K562 (cell line): ENCODE measurements at regions not wholly inside any gene's neighbourhood (a gene's known extent, or its start where the extent isn't known, plus 50 kb on each side); places are given as distances from the start of the nearest gene placed in this dataset.

Source experiments
- ATAC-seq: fragments of 200-7000 bp; cut with Tn5 transposase; 3 replicates; pipeline ENCODE4 v1.9.1; 2020; ENCODE audit warnings: moderate library complexity
- BruUV-seq: library from RNA; stranded (reverse); fragments of 400-500 nt; replicated peaks from 2 replicates; lab custom pipeline; 2021; lab: Mats Ljungman, UMichigan
- CTCF ChIA-PET: fragments of 300-600 bp; formaldehyde crosslinking; extraction: SDS; loops from one replicate; lab custom pipeline; 2021; ENCODE audit warnings: low intra/inter-chr PET ratio; lab: Yijun Ruan, JAX
- POLR2A ChIA-PET: fragments of 300-600, 350-650 bp; sonication (Branson Sonifier 250); formaldehyde crosslinking; extraction: SDS; loops from one replicate; lab custom pipeline; 2021; ENCODE audit warnings: antibody characterized with exemption, inconsistent platforms; lab: Yijun Ruan, JAX
- DNase-seq, 4 experiments: peaks; one replicate each; pipeline versions ENCODE4 v3.0.0 to v3.0.0-alpha.2; 2011 to 2018; ENCODE audit warnings: low spot score in 3 of 4, mixed read lengths in 3 of 4; ENCODE audit errors: extremely low read depth in 1 of 4
- FAIRE-seq: peaks from 2 replicates; lab custom pipeline; 2011; peaks lifted over from hg19 to GRCh38; lab: Jason Lieb, UNC
- H2AFZ ChIP-seq: 2 replicates; pipeline ENCODE4 v1.6.0; 2011; ENCODE audit warnings: low read depth, low read length, control low read depth, inconsistent platforms
- H3K27ac ChIP-seq: fragments of 200-600 bp; 3 replicates; pipeline ENCODE4 v1.8.0; 2011; ENCODE audit warnings: low read depth, mild to moderate bottlenecking, control low read depth, inconsistent platforms, low read length, moderate library complexity, mixed read lengths; ENCODE audit errors: extremely low read depth
- H3K27me3 ChIP-seq, 2 experiments: fragments of 300-600 bp in 1 of 2; 2 replicates in 1 of 2; 3 replicates in 1 of 2; pipeline versions ENCODE4 v1.6.0 to v1.8.0; 2011; ENCODE audit warnings: inconsistent platforms in 2 of 2, low read length in 2 of 2, mild to moderate bottlenecking in 1 of 2, mixed read lengths in 1 of 2, moderate library complexity in 1 of 2; ENCODE audit not compliant: control insufficient read depth in 2 of 2, insufficient read depth in 2 of 2
- H3K36me3 ChIP-seq: fragments of 300-600 bp; 3 replicates; pipeline ENCODE4 v1.8.0; 2011; ENCODE audit warnings: mild to moderate bottlenecking, low read length, inconsistent platforms; ENCODE audit not compliant: control insufficient read depth, insufficient read depth
- H3K4me1 ChIP-seq, 2 experiments: fragments of 200-600 bp in 1 of 2; replicated peaks in 1 of 2; 2 replicates in 1 of 2; 3 replicates in 1 of 2; pipeline versions ENCODE4 v1.5.1 to v1.8.0; 2011; ENCODE audit warnings: inconsistent platforms in 2 of 2, low read length in 2 of 2, mild to moderate bottlenecking in 1 of 2, mixed read lengths in 1 of 2, moderate library complexity in 1 of 2; ENCODE audit not compliant: control insufficient read depth in 2 of 2, insufficient read depth in 2 of 2
- H3K4me2 ChIP-seq: 2 replicates; pipeline ENCODE4 v1.6.1; 2011; ENCODE audit warnings: low read length, control low read depth, inconsistent platforms, mixed read lengths; ENCODE audit not compliant: insufficient read depth
- H3K4me3 ChIP-seq: fragments of 200-600 bp; sonication (generic), shearing (Covaris generic); 2 replicates; pipeline ENCODE4 v1.5.1; 2016; ENCODE audit warnings: control low read depth, inconsistent platforms
- H3K79me2 ChIP-seq: fragments of 200-600 bp; 3 replicates; pipeline ENCODE4 v1.8.0; 2011; ENCODE audit warnings: low read length, inconsistent platforms; ENCODE audit not compliant: control insufficient read depth, insufficient read depth
- H3K9ac ChIP-seq, 2 experiments: 2 replicates each; pipeline versions ENCODE4 v1.6.0 to v1.6.1; 2011; ENCODE audit warnings: low read depth in 2 of 2, low read length in 2 of 2, control low read depth in 1 of 2, inconsistent platforms in 1 of 2, mild to moderate bottlenecking in 1 of 2, mixed read lengths in 1 of 2; ENCODE audit not compliant: insufficient read depth in 1 of 2
- H3K9me1 ChIP-seq: one replicate; pipeline ENCODE4 v1.6.0; 2011; ENCODE audit warnings: inconsistent platforms, mild to moderate bottlenecking, low read length, moderate library complexity; ENCODE audit not compliant: control insufficient read depth, insufficient read depth
- H3K9me3 ChIP-seq: replicated peaks from 2 replicates; pipeline ENCODE4 v1.5.1; 2011; ENCODE audit warnings: low read depth, low read length, inconsistent platforms; ENCODE audit not compliant: control insufficient read depth, insufficient read depth
- H4K20me1 ChIP-seq: replicated peaks from 2 replicates; pipeline ENCODE4 v1.6.1; 2011; ENCODE audit warnings: low read length, inconsistent platforms, mixed read lengths; ENCODE audit not compliant: control insufficient read depth, insufficient read depth
- HMG20A ChIP-seq: fragments of 450-650 bp; formaldehyde crosslinking; conservative IDR thresholded peaks from 2 replicates; pipeline ENCODE4 v1.4.0; 2020; ENCODE audit warnings: mild to moderate bottlenecking, mixed read lengths
- RBM34 ChIP-seq: fragments of 200-400 bp; formaldehyde crosslinking; IDR thresholded peaks from 2 replicates; pipeline ENCODE4 v1.6.1; 2018; ENCODE audit warnings: low read length, borderline replicate concordance; ENCODE audit not compliant: insufficient read depth
- ZBTB33 ChIP-seq: sonication (generic); formaldehyde crosslinking; IDR thresholded peaks from 2 replicates; pipeline ENCODE4 v1.8.1; 2023; ENCODE audit warnings: mild to moderate bottlenecking, missing genetic modification reagents
- ZNF175 ChIP-seq: fragments of 200-800 bp; sonication (Bioruptor generic); IDR thresholded peaks from 2 replicates; pipeline ENCODE4 v1.6.1; 2016; ENCODE audit warnings: low read depth, mild to moderate bottlenecking, missing genetic modification characterization, missing compliant biosample characterization
- WGBS: fragments of 100-300 bp; shearing (Covaris generic); methylation state at CpG from one replicate; pipeline ENCODE4 v1.1.6; 2016; ENCODE audit warnings: low coverage, mixed read lengths; ENCODE audit not compliant: insufficient coverage; ENCODE audit errors: missing lambda C conversion rate; 5-methylcytosine and 5-hydroxymethylcytosine counted together
- in situ Hi-C: fragments of 300-500 bp; cut with MboI; formaldehyde crosslinking; loops from 4 replicates; pipeline ENCODE4 v1.15.0; 2018; ENCODE audit warnings: inconsistent platforms, mixed read lengths
- intact Hi-C: fragments of 100-400 bp; cut with micrococcal nuclease; formaldehyde crosslinking; loops from 2 replicates; pipeline ENCODE4 v1.14.2; 2022
- TF ChIP-seq, protein P1 (sequence below): fragments of 250-450 bp; sonication (Bioruptor Pico); IDR thresholded peaks from 2 replicates; pipeline ENCODE4 v1.5.1; 2021; ENCODE audit warnings: mild to moderate bottlenecking
- TF ChIP-seq, protein P2 (sequence below): fragments of 250-450 bp; sonication (Bioruptor Pico); IDR thresholded peaks from 2 replicates; pipeline ENCODE4 v1.5.0; 2021

DNA sequence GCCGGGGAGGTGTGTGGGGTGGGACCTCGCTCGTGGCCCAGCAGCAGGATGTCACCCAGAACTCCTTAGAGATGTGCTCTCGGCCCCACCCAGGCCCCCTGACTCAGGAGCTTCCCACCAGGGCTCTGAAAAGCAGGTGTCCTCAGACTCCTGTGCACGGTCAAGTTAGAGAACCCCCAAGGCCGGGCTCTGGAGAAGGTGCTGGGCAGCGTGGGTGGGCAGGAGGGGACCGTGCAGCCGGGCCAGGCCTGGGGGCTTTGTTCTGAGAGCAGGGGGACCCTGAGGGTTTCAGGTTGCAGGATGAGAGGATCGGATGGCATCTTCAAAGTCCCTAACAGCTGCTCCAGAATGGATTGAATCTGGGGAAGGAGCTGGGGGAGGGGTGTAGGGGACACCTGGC is 164.4 kb upstream of the CIBAR2 start (continued):
- no peak for TF ChIP-seq RBM34
- no peak for TF ChIP-seq ZNF175 (CRISPR knock-in tag)

- in situ Hi-C loops (no loop called here), intact Hi-C loops (no loop called here)
- Histone ChIP-seq H3K27ac (no peak overlapping the region), H3K9me3 (no peaks in the 10 kb centered on the region), H3K4me1 (peaks cover 10 to 48% of the 10 kb centered on the region in 2 experiments), H3K9me1 (no peaks in the 10 kb centered on the region), H3K9ac (no peak overlapping the region), H4K20me1 (peaks cover 36% of the 10 kb centered on the region), H3K36me3 (no peaks in the 10 kb centered on the region), H3K4me2 (no peak overlapping the region), H2AFZ (no peak overlapping the region), H3K27me3 (no peaks in the 10 kb centered on the region), H3K79me2 (peaks cover 5% of the 10 kb centered on the region; the same call in 1 of the 3 replicates), H3K4me3 (no peak overlapping the region)
- BruUV-seq, result no TSS peak
- FAIRE-seq, result no peak
- DNase-seq, result no peak
- ChIA-PET CTCF (no interaction called here), POLR2A (interaction anchor here (0.6 to 1.6 kb wide), 4 partner anchors 10 to 50 kb away, joined by 4 to 7 read pairs (median 5); no protein-coding TSS in a partner anchor)
- TF ChIP-seq ZBTB33 (CRISPR knock-in tag) (0 out of 2 replicates have a peak, but pooled peaks have one; percentile 50), HMG20A (CRISPR knock-in tag) (no peak)
- TF ChIP-seq, protein P1, sequence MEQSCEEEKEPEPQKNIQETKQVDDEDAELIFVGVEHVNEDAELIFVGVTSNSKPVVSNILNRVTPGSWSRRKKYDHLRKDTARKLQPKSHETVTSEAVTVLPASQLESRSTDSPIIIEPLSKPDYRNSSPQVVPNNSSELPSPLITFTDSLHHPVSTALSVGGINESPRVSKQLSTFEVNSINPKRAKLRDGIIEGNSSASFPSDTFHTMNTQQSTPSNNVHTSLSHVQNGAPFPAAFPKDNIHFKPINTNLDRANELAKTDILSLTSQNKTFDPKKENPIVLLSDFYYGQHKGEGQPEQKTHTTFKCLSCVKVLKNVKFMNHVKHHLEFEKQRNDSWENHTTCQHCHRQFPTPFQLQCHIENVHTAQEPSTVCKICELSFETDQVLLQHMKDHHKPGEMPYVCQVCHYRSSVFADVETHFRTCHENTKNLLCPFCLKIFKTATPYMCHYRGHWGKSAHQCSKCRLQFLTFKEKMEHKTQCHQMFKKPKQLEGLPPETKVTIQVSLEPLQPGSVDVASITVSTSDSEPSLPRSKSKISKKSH (CRISPR knock-in tag), result no peak
- TF ChIP-seq, protein P2, sequence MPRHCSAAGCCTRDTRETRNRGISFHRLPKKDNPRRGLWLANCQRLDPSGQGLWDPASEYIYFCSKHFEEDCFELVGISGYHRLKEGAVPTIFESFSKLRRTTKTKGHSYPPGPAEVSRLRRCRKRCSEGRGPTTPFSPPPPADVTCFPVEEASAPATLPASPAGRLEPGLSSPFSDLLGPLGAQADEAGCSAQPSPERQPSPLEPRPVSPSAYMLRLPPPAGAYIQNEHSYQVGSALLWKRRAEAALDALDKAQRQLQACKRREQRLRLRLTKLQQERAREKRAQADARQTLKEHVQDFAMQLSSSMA (CRISPR knock-in tag), result no peak
- ATAC-seq, result no peak
- 61% methylated on average over 11 of the region's 11 CpGs for WGBS
Measured at GRCh38 chr16:85278839-85279238, 166.6 kb upstream of the CIBAR2 start.
